GM12878 (cell line): ENCODE measurements at regions not wholly inside any gene's neighbourhood (a gene's known extent, or its start where the extent isn't known, plus 50 kb on each side); places are given as distances from the start of the nearest gene placed in this dataset.

Experiments used
- BMI1 ChIP-seq: fragments of 450-650 bp; IDR thresholded peaks from 2 replicates; pipeline ENCODE4 v1.6.1; 2016; ENCODE audit warnings: mild to moderate bottlenecking, moderate library complexity, borderline replicate concordance
- BRCA1 ChIP-seq: IDR thresholded peaks from 2 replicates; pipeline ENCODE4 v1.6.1; 2011; ENCODE audit warnings: low read depth, low read length, improper control_type of control experiment
- CEBPB ChIP-seq, 2 experiments: fragments of 150-350 bp in 1 of 2; IDR thresholded peaks; 2 replicates each; pipeline ENCODE4 v1.6.1; 2012 to 2014; ENCODE audit warnings: low read depth in 2 of 2, low read length in 2 of 2, borderline replicate concordance in 1 of 2, inconsistent platforms in 1 of 2
- CREM ChIP-seq: IDR thresholded peaks from 2 replicates; pipeline ENCODE4 v1.6.1; 2014; ENCODE audit warnings: antibody characterized with exemption, low read depth
- FOS ChIP-seq: IDR thresholded peaks from 3 replicates; pipeline ENCODE4 v1.6.1; 2011; ENCODE audit warnings: borderline replicate concordance; ENCODE audit not compliant: insufficient read length; ENCODE audit errors: extremely low read depth
- POLR2A ChIP-seq: IDR thresholded peaks from 2 replicates; pipeline ENCODE4 v1.6.1; 2011; ENCODE audit warnings: low read depth, mild to moderate bottlenecking, low read length
- POLR2AphosphoS5 ChIP-seq: IDR thresholded peaks from 2 replicates; pipeline ENCODE4 v1.6.1; 2011; ENCODE audit warnings: mild to moderate bottlenecking, low read length, inconsistent platforms
- SIX5 ChIP-seq: IDR thresholded peaks from 2 replicates; pipeline ENCODE4 v1.6.1; 2011; ENCODE audit warnings: mild to moderate bottlenecking, low read depth, low read length, moderate library complexity; ENCODE audit not compliant: severe bottlenecking
- SUPT20H ChIP-seq: IDR thresholded peaks from 2 replicates; pipeline ENCODE4 v1.6.1; 2011; ENCODE audit warnings: low read depth, mild to moderate bottlenecking, low read length, moderate library complexity, borderline replicate concordance; ENCODE audit not compliant: control insufficient read depth
- ZZZ3 ChIP-seq: IDR thresholded peaks from 2 replicates; pipeline ENCODE4 v1.6.1; 2011; ENCODE audit warnings: low read depth; ENCODE audit not compliant: control insufficient read depth, insufficient read length
- TF ChIP-seq, protein P1 (sequence below), 3 experiments: IDR thresholded peaks in 2 of 3; conservative IDR thresholded peaks in 1 of 3; 2 replicates each; pipeline ENCODE4 v1.5.1; 2011; ENCODE audit warnings: low read depth in 3 of 3, low read length in 3 of 3, mild to moderate bottlenecking in 3 of 3, control low read depth in 2 of 3, moderate library complexity in 2 of 3, inconsistent platforms in 1 of 3, mixed read lengths in 1 of 3; ENCODE audit not compliant: control insufficient read depth in 2 of 3, insufficient read depth in 1 of 3; ENCODE audit errors: extremely low read depth in 1 of 3
- TF ChIP-seq, protein P2 (sequence below): IDR thresholded peaks from 2 replicates; pipeline ENCODE4 v1.6.1; 2012; ENCODE audit warnings: mild to moderate bottlenecking, low read depth, low read length
- TF ChIP-seq, protein P3 (sequence below): fragments of 450-650 bp; IDR thresholded peaks from 2 replicates; pipeline ENCODE4 v1.6.1; 2017; ENCODE audit warnings: antibody characterized with exemption, mild to moderate bottlenecking, moderate library complexity
- TF ChIP-seq, protein P4 (sequence below): IDR thresholded peaks from 2 replicates; pipeline ENCODE4 v1.6.1; 2012; ENCODE audit warnings: low read depth, low read length, improper control_type of control experiment

DNA sequence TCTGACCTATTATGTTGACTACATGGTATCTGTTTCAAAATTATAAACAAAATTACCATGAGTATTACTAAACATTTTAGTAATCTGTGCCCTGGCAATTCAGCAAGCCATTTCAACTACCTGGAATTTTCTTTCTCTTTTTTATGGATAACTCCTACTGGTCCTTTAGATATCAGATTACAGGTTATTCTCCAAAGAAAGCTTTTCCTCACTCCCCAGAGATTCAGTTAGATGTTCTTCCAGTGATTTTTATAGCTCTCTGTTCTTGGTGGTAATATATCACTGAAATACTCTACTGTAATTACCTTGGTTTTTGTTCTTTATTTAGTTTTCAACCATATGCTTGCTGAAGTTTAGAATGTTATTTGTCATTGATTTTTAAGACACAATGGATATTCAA, 930.2 kb upstream of the FOXG1 start:
- TF ChIP-seq, protein P1, sequence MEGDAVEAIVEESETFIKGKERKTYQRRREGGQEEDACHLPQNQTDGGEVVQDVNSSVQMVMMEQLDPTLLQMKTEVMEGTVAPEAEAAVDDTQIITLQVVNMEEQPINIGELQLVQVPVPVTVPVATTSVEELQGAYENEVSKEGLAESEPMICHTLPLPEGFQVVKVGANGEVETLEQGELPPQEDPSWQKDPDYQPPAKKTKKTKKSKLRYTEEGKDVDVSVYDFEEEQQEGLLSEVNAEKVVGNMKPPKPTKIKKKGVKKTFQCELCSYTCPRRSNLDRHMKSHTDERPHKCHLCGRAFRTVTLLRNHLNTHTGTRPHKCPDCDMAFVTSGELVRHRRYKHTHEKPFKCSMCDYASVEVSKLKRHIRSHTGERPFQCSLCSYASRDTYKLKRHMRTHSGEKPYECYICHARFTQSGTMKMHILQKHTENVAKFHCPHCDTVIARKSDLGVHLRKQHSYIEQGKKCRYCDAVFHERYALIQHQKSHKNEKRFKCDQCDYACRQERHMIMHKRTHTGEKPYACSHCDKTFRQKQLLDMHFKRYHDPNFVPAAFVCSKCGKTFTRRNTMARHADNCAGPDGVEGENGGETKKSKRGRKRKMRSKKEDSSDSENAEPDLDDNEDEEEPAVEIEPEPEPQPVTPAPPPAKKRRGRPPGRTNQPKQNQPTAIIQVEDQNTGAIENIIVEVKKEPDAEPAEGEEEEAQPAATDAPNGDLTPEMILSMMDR (IDR thresholded peaks at IDR 0.05 in 2 of 3, conservative IDR thresholded peaks at IDR 0.05 in 1 of 3; ENCODE audit: control insufficient read depth in 2 of 3, extremely low read depth in 1 of 3, insufficient read depth in 1 of 3, low read depth in 3 of 3, low read length in 3 of 3), result no peak
- TF ChIP-seq FOS (no peak), POLR2A (no peak), CEBPB (IDR thresholded peaks at IDR 0.05; ENCODE audit: borderline replicate concordance in 1 of 2, low read depth in 2 of 2, low read length in 2 of 2) (no peak), POLR2AphosphoS5 (no peak), CREM (no peak), BMI1 (no peak), SIX5 (no peak), BRCA1 (no peak), SUPT20H (no peak), ZZZ3 (no peak)
- TF ChIP-seq, protein P2, sequence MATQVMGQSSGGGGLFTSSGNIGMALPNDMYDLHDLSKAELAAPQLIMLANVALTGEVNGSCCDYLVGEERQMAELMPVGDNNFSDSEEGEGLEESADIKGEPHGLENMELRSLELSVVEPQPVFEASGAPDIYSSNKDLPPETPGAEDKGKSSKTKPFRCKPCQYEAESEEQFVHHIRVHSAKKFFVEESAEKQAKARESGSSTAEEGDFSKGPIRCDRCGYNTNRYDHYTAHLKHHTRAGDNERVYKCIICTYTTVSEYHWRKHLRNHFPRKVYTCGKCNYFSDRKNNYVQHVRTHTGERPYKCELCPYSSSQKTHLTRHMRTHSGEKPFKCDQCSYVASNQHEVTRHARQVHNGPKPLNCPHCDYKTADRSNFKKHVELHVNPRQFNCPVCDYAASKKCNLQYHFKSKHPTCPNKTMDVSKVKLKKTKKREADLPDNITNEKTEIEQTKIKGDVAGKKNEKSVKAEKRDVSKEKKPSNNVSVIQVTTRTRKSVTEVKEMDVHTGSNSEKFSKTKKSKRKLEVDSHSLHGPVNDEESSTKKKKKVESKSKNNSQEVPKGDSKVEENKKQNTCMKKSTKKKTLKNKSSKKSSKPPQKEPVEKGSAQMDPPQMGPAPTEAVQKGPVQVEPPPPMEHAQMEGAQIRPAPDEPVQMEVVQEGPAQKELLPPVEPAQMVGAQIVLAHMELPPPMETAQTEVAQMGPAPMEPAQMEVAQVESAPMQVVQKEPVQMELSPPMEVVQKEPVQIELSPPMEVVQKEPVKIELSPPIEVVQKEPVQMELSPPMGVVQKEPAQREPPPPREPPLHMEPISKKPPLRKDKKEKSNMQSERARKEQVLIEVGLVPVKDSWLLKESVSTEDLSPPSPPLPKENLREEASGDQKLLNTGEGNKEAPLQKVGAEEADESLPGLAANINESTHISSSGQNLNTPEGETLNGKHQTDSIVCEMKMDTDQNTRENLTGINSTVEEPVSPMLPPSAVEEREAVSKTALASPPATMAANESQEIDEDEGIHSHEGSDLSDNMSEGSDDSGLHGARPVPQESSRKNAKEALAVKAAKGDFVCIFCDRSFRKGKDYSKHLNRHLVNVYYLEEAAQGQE, result no peak
- TF ChIP-seq, protein P3, sequence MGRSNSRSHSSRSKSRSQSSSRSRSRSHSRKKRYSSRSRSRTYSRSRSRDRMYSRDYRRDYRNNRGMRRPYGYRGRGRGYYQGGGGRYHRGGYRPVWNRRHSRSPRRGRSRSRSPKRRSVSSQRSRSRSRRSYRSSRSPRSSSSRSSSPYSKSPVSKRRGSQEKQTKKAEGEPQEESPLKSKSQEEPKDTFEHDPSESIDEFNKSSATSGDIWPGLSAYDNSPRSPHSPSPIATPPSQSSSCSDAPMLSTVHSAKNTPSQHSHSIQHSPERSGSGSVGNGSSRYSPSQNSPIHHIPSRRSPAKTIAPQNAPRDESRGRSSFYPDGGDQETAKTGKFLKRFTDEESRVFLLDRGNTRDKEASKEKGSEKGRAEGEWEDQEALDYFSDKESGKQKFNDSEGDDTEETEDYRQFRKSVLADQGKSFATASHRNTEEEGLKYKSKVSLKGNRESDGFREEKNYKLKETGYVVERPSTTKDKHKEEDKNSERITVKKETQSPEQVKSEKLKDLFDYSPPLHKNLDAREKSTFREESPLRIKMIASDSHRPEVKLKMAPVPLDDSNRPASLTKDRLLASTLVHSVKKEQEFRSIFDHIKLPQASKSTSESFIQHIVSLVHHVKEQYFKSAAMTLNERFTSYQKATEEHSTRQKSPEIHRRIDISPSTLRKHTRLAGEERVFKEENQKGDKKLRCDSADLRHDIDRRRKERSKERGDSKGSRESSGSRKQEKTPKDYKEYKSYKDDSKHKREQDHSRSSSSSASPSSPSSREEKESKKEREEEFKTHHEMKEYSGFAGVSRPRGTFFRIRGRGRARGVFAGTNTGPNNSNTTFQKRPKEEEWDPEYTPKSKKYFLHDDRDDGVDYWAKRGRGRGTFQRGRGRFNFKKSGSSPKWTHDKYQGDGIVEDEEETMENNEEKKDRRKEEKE, result no peak
- TF ChIP-seq, protein P4, sequence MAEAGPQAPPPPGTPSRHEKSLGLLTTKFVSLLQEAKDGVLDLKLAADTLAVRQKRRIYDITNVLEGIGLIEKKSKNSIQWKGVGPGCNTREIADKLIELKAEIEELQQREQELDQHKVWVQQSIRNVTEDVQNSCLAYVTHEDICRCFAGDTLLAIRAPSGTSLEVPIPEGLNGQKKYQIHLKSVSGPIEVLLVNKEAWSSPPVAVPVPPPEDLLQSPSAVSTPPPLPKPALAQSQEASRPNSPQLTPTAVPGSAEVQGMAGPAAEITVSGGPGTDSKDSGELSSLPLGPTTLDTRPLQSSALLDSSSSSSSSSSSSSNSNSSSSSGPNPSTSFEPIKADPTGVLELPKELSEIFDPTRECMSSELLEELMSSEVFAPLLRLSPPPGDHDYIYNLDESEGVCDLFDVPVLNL, result no peak
